ENCODE measurements at regions not wholly inside any gene's neighbourhood (a gene's known extent, or its start where the extent isn't known, plus 50 kb on each side); places are given as distances from the start of the nearest gene placed in this dataset.

- no peaks in the 10 kb centered on the region for H3K4me1 ChIP-seq (ENCODE audit: low read depth)
- no peaks in the 10 kb centered on the region for H3K36me3 ChIP-seq (ENCODE audit: low read depth)
- TF ChIP-seq CTCF (IDR thresholded peaks at IDR 0.05): no peak
- intact Hi-C loops (cut with DNase I, micrococcal nuclease): no loop called here
- H3K9me3 ChIP-seq: peaks cover 4% of the 10 kb centered on the region
- ATAC-seq (no peak), DNase-seq (no peak)
- H3K4me3 ChIP-seq: no peak overlapping the region
These were observed 355.7 kb upstream of the MON1B start for GRCh38 chr16:76835339-76835738.

- intact Hi-C loops (cut with DNase I, micrococcal nuclease): no loop called here
- no peak overlapping the region for H3K4me3 ChIP-seq
- ATAC-seq (no peak), DNase-seq (no peak)
- no peaks in the 10 kb centered on the region for H3K4me1 ChIP-seq (ENCODE audit: low read depth)
- peaks cover 4% of the 10 kb centered on the region for H3K9me3 ChIP-seq
- H3K36me3 ChIP-seq (ENCODE audit: low read depth): no peaks in the 10 kb centered on the region
- no peak for TF ChIP-seq CTCF (IDR thresholded peaks at IDR 0.05)
These were observed 355.1 kb upstream of the MON1B start for GRCh38 chr16:76835779-76836300.

GRCh38 chr16:76837872-76838271, 353.1 kb upstream of the MON1B start:
- Histone ChIP-seq H3K4me3 (no peak overlapping the region), H3K4me1 (ENCODE audit: low read depth) (no peaks in the 10 kb centered on the region), H3K36me3 (ENCODE audit: low read depth) (no peaks in the 10 kb centered on the region), H3K9me3 (peaks cover under 1% of the 10 kb centered on the region)
- ATAC-seq (no peak), DNase-seq (no peak)
- no peak for TF ChIP-seq CTCF (IDR thresholded peaks at IDR 0.05)
- intact Hi-C loops (cut with DNase I, micrococcal nuclease): no loop called here

GRCh38 chr16:76854234-76854633, 336.8 kb upstream of the MON1B start:
- Histone ChIP-seq H3K36me3 (ENCODE audit: low read depth) (no peaks in the 10 kb centered on the region), H3K9me3 (peaks cover 4% of the 10 kb centered on the region), H3K4me1 (ENCODE audit: low read depth) (no peaks in the 10 kb centered on the region), H3K4me3 (no peak overlapping the region)
- ATAC-seq (no peak), DNase-seq (no peak)
- intact Hi-C loops (cut with DNase I, micrococcal nuclease): no loop called here
- TF ChIP-seq CTCF (IDR thresholded peaks at IDR 0.05): no peak

DNA sequence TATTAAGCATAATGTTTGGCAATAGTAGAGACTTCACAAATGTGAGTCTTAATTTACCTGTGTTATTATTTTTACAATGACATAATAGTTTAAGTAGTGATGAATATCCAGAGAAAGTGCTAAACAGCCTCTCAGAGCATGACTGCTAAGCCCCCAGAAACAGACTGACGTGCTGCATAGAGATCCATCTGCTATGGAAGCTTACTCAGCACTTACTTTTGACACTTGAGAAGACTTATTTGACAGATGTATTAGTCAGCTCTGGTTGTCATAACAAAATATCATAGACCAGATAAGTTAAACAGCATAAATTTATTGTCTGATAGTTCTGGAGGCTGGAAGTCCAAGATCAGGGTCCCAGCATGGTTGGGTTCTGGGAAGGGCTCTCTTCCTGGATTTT, 334.9 kb upstream of the MON1B start:
- H3K4me1 ChIP-seq (ENCODE audit: low read depth): no peaks in the 10 kb centered on the region
- intact Hi-C loops (cut with DNase I, micrococcal nuclease): no loop called here
- ATAC-seq (no peak), DNase-seq (no peak)
- H3K9me3 ChIP-seq: peaks cover 4% of the 10 kb centered on the region
- no peaks in the 10 kb centered on the region for H3K36me3 ChIP-seq (ENCODE audit: low read depth)
- no peak for TF ChIP-seq CTCF (IDR thresholded peaks at IDR 0.05)
- H3K4me3 ChIP-seq: no peak overlapping the region

- no peak for DNase-seq
- intact Hi-C loops (cut with DNase I, micrococcal nuclease): no loop called here
These were observed 333.6 kb upstream of the MON1B start for GRCh38 chr16:76857402-76857801.

More at GRCh38 chr16:76857402-76857801, 333.6 kb upstream of the MON1B start:
- Histone ChIP-seq H3K36me3 (ENCODE audit: low read depth) (no peaks in the 10 kb centered on the region), H3K9me3 (peaks cover 4% of the 10 kb centered on the region), H3K4me3 (no peak overlapping the region), H3K4me1 (ENCODE audit: low read depth) (no peaks in the 10 kb centered on the region)
- no peak for ATAC-seq
- TF ChIP-seq CTCF (IDR thresholded peaks at IDR 0.05): no peak
